Activated T-helper 2 cell treated with anti-CD3 and anti-CD28 coated beads, Interferon-gamma antibody, Interleukin-2, Interleukin-4, amounts not matched to agents 10 μg/mL and 5 μg/mL and 100 μg/mL, durations not matched to agents 14 hours and 24 hours and 36 hours (primary cell): ENCODE measurements at regions not wholly inside any gene's neighbourhood (a gene's known extent, or its start where the extent isn't known, plus 50 kb on each side); places are given as distances from the start of the nearest gene placed in this dataset.

Experiments used
- DNase-seq: peaks from one replicate; pipeline ENCODE4 v3.0.0; 2021; ENCODE audit warnings: low spot score
- H3K27ac Mint-ChIP-seq: one replicate; pipeline ENCODE4 v1.8.0; 2021; ENCODE audit warnings: mixed read lengths
- H3K27me3 Mint-ChIP-seq: one replicate; pipeline ENCODE4 v1.8.0; 2021; ENCODE audit warnings: low read depth, mixed read lengths
- H3K36me3 Mint-ChIP-seq: one replicate; pipeline ENCODE4 v1.8.0; 2021; ENCODE audit warnings: low read depth, mixed read lengths
- H3K4me1 Mint-ChIP-seq: one replicate; pipeline ENCODE4 v1.8.0; 2021; ENCODE audit warnings: low read depth, mixed read lengths
- H3K4me3 Mint-ChIP-seq: one replicate; pipeline ENCODE4 v1.8.0; 2021; ENCODE audit warnings: low read depth, mild to moderate bottlenecking, moderate library complexity, mixed read lengths
- H3K9me3 Mint-ChIP-seq: one replicate; pipeline ENCODE4 v1.8.0; 2021; ENCODE audit warnings: mixed read lengths
- intact Hi-C: fragments of 100-400 bp; cut with micrococcal nuclease; formaldehyde crosslinking; loops from one replicate; pipeline ENCODE4 v1.15.1; 2023

- Mint-ChIP-seq H3K27me3 (no peaks in the 10 kb centered on the region), H3K4me3 (no peak overlapping the region), H3K27ac (peak overlapping the region; percentile 85), H3K4me1 (peaks cover 84% of the 10 kb centered on the region), H3K36me3 (peaks cover 19% of the 10 kb centered on the region), H3K9me3 (peaks cover 13% of the 10 kb centered on the region)
- no peak for DNase-seq
- intact Hi-C loops: loop anchor here (1.0 to 10.0 kb wide), 13 partner anchors 12 to 1052 kb away; no protein-coding TSS in a partner anchor
Measured at GRCh38 chr10:8242295-8242872, 187.9 kb downstream of the GATA3 start.

GRCh38 chr10:8245131-8245813, 190.8 kb downstream of the GATA3 start:
- H3K4me1 Mint-ChIP-seq: peaks cover 76% of the 10 kb centered on the region
- intact Hi-C loops: loop anchor here (10.0 kb wide), 2 partner anchors 770 to 1050 kb away; no protein-coding TSS in a partner anchor
- H3K36me3 Mint-ChIP-seq: peaks cover 45% of the 10 kb centered on the region
- H3K27ac Mint-ChIP-seq: peak overlapping the region; percentile 93
- H3K9me3 Mint-ChIP-seq: peaks cover 38% of the 10 kb centered on the region
- H3K27me3 Mint-ChIP-seq: no peaks in the 10 kb centered on the region
- H3K4me3 Mint-ChIP-seq: peak overlapping the region; percentile 58
- DNase-seq: no peak

- no peak for DNase-seq
- H3K4me3 Mint-ChIP-seq: peak overlapping the region; percentile 58
- peaks cover 45% of the 10 kb centered on the region for H3K36me3 Mint-ChIP-seq
- H3K27me3 Mint-ChIP-seq: no peaks in the 10 kb centered on the region
- peak overlapping the region; percentile 93 for H3K27ac Mint-ChIP-seq
- peaks cover 74% of the 10 kb centered on the region for H3K4me1 Mint-ChIP-seq
- H3K9me3 Mint-ChIP-seq: peaks cover 38% of the 10 kb centered on the region
- intact Hi-C loops: loop anchor here (10.0 kb wide), 2 partner anchors 769 to 1049 kb away; no protein-coding TSS in a partner anchor
Measured at GRCh38 chr10:8245814-8246142, 191.3 kb downstream of the GATA3 start.

GRCh38 chr10:8246548-8246947, 192.1 kb downstream of the GATA3 start:
- Mint-ChIP-seq H3K27me3 (no peaks in the 10 kb centered on the region), H3K4me3 (no peak overlapping the region), H3K9me3 (peaks cover 38% of the 10 kb centered on the region), H3K4me1 (peaks cover 67% of the 10 kb centered on the region), H3K36me3 (peaks cover 45% of the 10 kb centered on the region), H3K27ac (peak overlapping the region; percentile 93)
- intact Hi-C loops: loop anchor here (10.0 kb wide), 2 partner anchors 768 to 1048 kb away; no protein-coding TSS in a partner anchor
- DNase-seq: no peak

DNA sequence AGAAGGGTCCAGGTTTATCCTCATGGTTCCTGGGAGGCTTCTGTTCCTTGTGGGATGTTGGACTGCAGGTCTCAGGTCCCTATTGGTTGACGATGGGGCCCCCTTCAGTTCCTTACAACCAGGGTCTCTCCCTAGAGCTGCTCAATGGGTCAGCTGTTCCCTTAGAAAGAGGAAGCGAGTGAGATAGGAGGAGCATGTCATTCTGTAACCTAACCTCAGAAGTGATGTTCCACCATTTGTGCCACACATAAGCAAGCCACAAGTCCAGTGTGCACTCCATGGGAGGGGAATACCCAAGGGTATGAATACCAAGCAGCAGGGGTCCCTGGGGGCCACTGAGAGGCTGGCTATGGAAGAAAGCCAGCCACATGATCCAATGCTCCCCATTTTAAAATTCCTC, 192.7 kb downstream of the GATA3 start:
- no peak for DNase-seq
- Mint-ChIP-seq H3K9me3 (peaks cover 38% of the 10 kb centered on the region), H3K4me3 (no peak overlapping the region), H3K36me3 (peaks cover 45% of the 10 kb centered on the region), H3K4me1 (peaks cover 62% of the 10 kb centered on the region), H3K27ac (peak overlapping the region; percentile 57), H3K27me3 (no peaks in the 10 kb centered on the region)
- intact Hi-C loops: loop anchor here (10.0 kb wide), 2 partner anchors 768 to 1048 kb away; no protein-coding TSS in a partner anchor

DNA sequence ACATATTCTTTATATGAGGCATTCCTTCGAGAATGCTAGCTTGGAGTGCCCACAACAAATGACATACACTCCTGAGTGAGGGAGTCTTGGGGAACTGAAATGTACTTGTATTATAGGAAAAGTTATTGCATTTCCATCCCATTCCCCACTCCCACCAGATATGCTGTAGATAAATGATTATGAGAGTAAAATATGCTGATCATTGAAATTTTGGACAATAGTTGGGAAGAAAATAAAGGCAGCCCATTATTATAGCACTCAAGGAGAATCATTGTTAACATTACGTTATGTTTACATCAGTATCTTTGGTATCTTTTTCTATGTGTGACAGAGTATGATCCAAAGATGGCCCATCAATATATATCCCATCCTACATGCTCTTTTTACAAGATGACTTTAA, 194.4 kb downstream of the GATA3 start:
- intact Hi-C loops: loop anchor here (10.0 kb wide), 2 partner anchors 766 to 1046 kb away; no protein-coding TSS in a partner anchor
- H3K36me3 Mint-ChIP-seq: peaks cover 45% of the 10 kb centered on the region
- no peak overlapping the region for H3K27ac Mint-ChIP-seq
- DNase-seq: no peak
- peaks cover 52% of the 10 kb centered on the region for H3K4me1 Mint-ChIP-seq
- H3K27me3 Mint-ChIP-seq: no peaks in the 10 kb centered on the region
- no peak overlapping the region for H3K4me3 Mint-ChIP-seq
- peaks cover 38% of the 10 kb centered on the region for H3K9me3 Mint-ChIP-seq

DNA sequence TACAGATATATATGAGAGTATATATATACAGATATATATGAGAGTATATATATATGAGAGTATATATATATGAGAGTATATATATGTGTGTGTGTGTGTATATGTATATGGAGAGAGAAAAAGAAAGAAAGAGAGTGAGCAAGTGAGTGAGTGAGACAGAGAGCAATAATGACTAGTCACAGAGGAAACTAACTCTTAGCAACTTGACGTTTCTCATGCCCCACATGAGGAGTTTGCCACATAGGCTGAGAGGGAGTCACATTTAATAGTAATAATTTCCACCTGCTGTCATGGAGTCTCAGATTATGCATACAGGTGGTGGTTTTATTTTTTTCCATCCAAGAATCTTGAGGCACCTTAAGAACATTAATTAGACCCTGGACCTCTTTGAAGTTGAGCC, 199.9 kb downstream of the GATA3 start:
- no peaks in the 10 kb centered on the region for H3K27me3 Mint-ChIP-seq
- no peak for DNase-seq
- intact Hi-C loops: loop anchor here (1.0 kb wide), 4 partner anchors 12 to 121 kb away; no protein-coding TSS in a partner anchor
- H3K36me3 Mint-ChIP-seq: peaks cover 23% of the 10 kb centered on the region
- peak overlapping the region; percentile 84 for H3K27ac Mint-ChIP-seq
- peaks cover 17% of the 10 kb centered on the region for H3K9me3 Mint-ChIP-seq
- H3K4me1 Mint-ChIP-seq: peaks cover 42% of the 10 kb centered on the region
- H3K4me3 Mint-ChIP-seq: peak overlapping the region; percentile 18

DNA sequence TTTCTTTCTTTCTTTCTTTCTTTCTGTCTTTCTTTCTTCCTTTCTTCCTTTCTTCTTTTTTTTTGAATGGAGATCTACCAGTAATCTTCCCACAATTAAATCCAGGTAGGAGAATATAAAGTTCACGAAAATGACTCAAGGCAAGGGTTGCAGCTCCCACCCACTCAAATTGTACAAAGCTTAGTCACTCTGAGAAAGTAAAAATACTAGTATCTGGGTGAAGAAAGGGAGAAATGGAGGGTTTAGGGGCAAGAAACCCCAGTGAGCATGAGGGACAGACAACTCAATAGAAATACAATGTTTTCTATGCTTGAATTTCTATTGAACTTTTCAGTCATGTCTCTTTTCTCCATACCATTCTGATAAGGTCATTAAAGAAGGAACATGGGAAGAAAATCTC, 200.8 kb downstream of the GATA3 start:
- intact Hi-C loops: no loop called here
- H3K4me1 Mint-ChIP-seq: peaks cover 38% of the 10 kb centered on the region
- peaks cover 9% of the 10 kb centered on the region for H3K9me3 Mint-ChIP-seq
- DNase-seq: no peak
- peaks cover 14% of the 10 kb centered on the region for H3K36me3 Mint-ChIP-seq
- H3K27me3 Mint-ChIP-seq: no peaks in the 10 kb centered on the region
- peak overlapping the region; percentile 95 for H3K27ac Mint-ChIP-seq
- H3K4me3 Mint-ChIP-seq: peak overlapping the region; percentile 69

DNA sequence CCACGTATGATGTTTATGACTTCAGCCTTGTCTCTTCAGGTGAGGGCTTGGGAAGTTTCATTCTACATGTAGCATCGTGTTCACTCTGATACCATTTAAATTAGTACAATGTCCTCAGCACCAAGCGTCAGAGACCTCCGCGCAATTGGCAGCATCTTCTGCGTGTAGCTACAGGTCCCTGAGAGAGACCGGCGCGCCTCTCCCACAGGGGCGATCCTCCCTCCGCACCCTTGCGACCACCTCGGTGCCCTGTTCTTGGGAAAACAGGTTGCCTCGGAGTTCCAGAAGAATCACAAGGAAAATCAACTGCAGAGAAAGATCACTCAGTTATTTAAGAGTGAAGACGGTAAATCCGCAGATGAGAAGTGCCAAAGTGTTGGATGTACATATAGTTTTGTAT, 206.2 kb downstream of the GATA3 start:
- Mint-ChIP-seq H3K4me3 (no peak overlapping the region), H3K9me3 (peaks cover 9% of the 10 kb centered on the region), H3K4me1 (peaks cover 22% of the 10 kb centered on the region), H3K27ac (no peak overlapping the region), H3K27me3 (no peaks in the 10 kb centered on the region), H3K36me3 (peaks cover 12% of the 10 kb centered on the region)
- intact Hi-C loops: no loop called here
- DNase-seq: no peak

- no peaks in the 10 kb centered on the region for H3K27me3 Mint-ChIP-seq
- no peak overlapping the region for H3K27ac Mint-ChIP-seq
- peaks cover 9% of the 10 kb centered on the region for H3K9me3 Mint-ChIP-seq
- H3K36me3 Mint-ChIP-seq: peaks cover 5% of the 10 kb centered on the region
- peaks cover 16% of the 10 kb centered on the region for H3K4me1 Mint-ChIP-seq
- intact Hi-C loops: no loop called here
- no peak for DNase-seq
- H3K4me3 Mint-ChIP-seq: no peak overlapping the region
Measured at GRCh38 chr10:8262317-8262716, 207.8 kb downstream of the GATA3 start.

DNA sequence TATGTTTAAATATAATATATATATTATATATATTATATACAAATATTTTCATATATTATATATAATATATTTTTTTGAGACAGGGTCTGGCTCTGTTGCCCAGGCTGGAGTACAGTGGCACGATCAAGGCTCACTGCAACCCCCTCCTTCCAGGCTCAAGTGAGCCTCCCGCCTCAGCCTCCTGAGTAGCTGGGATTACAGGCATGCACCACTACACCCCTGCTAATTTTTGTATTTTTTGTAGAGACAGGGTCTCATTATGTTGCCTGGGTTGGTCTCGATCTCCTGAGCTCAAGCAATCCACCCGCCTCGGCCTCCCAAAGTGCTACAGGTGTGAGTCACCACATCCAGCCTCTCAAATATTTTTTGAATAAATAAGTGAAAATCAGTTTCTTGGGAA, 215.5 kb downstream of the GATA3 start:
- Mint-ChIP-seq H3K36me3 (peaks cover 6% of the 10 kb centered on the region), H3K9me3 (peaks cover 6% of the 10 kb centered on the region), H3K27ac (no peak overlapping the region), H3K4me1 (peaks cover 9% of the 10 kb centered on the region), H3K4me3 (no peak overlapping the region), H3K27me3 (no peaks in the 10 kb centered on the region)
- DNase-seq: no peak
- intact Hi-C loops: no loop called here

DNA sequence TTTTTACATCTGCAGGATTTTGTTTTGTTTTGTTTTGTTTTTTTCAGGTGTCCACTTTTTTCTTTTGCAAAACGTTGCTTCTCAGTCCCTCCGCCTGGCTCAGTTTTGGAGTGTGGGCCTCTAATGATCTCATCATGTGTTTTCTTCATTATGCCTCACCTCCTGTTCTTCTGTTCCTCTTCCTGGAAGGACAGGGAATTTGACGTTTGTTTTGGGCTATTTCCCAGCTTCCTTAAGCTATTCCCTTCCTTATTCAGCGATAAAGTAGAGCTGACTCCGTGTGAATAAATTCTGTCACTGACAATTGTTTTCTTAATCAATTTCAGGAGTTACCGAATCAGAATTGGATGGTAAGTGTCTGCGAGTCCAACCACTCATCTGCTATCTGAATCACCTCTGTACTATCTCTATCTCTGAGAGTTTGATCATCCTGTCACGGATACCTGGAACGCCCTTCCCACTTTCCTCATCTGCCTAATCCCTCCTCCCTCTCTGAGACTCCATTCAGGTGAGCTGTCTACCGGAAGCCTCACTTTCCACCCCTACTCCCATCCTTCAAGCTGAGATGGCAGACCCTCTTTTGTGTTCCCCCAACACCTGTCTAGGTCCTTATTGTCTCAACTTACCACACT, 218.4 kb downstream of the GATA3 start:
- Mint-ChIP-seq H3K27ac (no peak overlapping the region), H3K27me3 (no peaks in the 10 kb centered on the region), H3K36me3 (peaks cover 11% of the 10 kb centered on the region), H3K9me3 (peaks cover 7% of the 10 kb centered on the region), H3K4me3 (no peak overlapping the region), H3K4me1 (peaks cover 10% of the 10 kb centered on the region)
- intact Hi-C loops: no loop called here
- DNase-seq: no peak

DNA sequence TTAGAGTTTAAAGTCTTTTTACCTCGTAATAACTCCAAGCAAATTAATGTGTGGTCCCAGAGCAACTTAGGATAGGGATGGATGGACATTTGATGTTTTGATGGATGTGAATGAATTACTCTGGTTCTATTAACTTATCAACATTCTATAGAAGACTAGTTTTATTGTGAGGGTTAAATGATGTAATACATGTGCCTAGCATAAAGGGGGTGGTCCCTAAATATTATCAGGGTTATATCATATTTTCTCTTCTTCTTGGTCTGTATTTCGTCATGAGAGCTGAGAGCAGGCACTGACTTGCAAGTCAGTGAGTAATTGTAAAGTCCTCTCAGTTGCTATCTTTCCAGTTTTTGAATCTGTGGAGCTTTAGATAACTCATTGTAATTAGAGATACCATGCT, 219.3 kb downstream of the GATA3 start:
- no peak overlapping the region for H3K4me3 Mint-ChIP-seq
- no peak for DNase-seq
- H3K4me1 Mint-ChIP-seq: peaks cover 14% of the 10 kb centered on the region
- no peaks in the 10 kb centered on the region for H3K27me3 Mint-ChIP-seq
- intact Hi-C loops: no loop called here
- H3K27ac Mint-ChIP-seq: no peak overlapping the region
- peaks cover 12% of the 10 kb centered on the region for H3K36me3 Mint-ChIP-seq
- H3K9me3 Mint-ChIP-seq: peaks cover 7% of the 10 kb centered on the region
